ENCODE measurements at regions not wholly inside any gene's neighbourhood (a gene's known extent, or its start where the extent isn't known, plus 50 kb on each side); places are given as distances from the start of the nearest gene placed in this dataset.

DNA sequence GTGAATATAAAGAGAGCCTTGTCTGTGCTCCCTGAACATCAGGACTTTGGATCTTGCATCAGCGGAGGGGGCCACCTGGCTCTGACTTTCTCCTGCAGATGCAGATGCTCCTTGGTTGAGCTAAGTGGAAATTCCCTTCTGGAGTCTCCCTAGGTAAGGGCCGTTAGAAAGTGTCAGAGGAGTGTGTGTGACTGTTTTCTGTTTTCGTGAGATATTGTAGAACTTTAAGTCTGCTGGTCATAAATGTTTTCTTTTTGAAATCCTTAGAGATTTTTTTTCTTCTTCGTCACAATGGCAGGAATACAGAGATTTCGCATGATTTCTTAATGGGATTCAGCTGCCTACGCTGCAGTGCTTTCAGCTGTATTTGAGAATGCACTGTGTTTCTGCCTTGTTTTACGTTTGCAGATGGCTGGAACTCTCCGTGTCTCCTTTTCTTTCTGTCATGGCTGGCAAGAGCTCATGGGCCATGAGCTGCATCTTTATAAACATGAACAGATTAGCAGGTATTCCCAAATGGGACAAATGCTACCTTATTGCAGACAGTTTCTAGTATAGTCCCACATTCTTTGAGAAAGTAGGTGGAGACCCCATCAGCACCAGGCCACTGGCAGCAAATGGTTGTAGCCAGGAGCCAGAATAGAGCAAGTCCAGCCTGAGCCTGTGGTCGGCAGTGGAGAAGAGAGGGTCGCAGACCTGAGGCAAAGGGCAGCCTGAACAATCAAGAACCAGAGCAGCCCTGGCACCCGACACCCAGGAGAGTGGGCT, 76.2 kb upstream of the FRMD6 start:
- no peak for DNase-seq (ENCODE audit: low read depth)
- no peak overlapping the region for H3K4me3 ChIP-seq (ENCODE audit: low read length)
- TF ChIP-seq, protein P1, sequence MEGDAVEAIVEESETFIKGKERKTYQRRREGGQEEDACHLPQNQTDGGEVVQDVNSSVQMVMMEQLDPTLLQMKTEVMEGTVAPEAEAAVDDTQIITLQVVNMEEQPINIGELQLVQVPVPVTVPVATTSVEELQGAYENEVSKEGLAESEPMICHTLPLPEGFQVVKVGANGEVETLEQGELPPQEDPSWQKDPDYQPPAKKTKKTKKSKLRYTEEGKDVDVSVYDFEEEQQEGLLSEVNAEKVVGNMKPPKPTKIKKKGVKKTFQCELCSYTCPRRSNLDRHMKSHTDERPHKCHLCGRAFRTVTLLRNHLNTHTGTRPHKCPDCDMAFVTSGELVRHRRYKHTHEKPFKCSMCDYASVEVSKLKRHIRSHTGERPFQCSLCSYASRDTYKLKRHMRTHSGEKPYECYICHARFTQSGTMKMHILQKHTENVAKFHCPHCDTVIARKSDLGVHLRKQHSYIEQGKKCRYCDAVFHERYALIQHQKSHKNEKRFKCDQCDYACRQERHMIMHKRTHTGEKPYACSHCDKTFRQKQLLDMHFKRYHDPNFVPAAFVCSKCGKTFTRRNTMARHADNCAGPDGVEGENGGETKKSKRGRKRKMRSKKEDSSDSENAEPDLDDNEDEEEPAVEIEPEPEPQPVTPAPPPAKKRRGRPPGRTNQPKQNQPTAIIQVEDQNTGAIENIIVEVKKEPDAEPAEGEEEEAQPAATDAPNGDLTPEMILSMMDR (IDR thresholded peaks at IDR 0.05; ENCODE audit: insufficient read depth, low read depth, low read length, missing control alignments): no peak

DNA sequence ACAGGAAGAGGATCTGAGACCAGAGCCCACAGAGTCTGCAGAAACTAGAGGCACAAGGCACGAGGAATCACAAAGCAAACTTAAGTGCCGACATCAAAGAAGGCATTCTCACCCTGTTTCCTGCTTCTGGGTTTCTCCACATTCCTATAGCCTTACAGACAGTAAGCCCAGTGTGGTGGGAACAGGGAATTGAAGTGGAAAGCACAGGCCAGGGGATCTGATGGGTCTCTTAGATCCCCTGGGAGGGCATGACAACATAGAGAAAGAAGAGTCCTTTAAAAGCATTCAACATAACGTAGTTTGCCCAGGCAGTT, 75.6 kb upstream of the FRMD6 start:
- no peak overlapping the region for H3K4me3 ChIP-seq (ENCODE audit: low read length)
- no peak for DNase-seq (ENCODE audit: low read depth)
- TF ChIP-seq, protein P1 (IDR thresholded peaks at IDR 0.05; ENCODE audit: insufficient read depth, low read depth, low read length, missing control alignments): no peak

DNA sequence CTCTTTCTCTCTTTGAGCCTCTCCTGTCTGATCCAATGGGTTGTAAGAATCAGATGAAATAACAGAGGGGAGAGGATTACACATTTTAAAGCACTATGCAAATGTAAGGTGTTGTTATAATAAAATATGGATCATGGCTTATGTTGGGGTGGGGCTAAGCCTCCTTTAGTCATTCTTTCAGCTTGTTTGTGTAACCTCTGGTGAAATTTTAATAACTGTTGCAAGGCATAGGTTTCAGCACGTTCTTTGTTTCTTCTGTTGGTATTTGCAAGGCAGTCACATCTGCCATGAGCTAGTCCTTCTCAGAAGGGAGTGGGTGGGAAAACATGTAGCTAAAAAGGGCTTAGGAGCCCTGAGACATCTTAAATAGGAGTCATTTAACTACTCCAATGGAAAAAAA, 74.8 kb upstream of the FRMD6 start:
- H3K4me3 ChIP-seq (ENCODE audit: low read length): no peak overlapping the region
- TF ChIP-seq, protein P1 (IDR thresholded peaks at IDR 0.05; ENCODE audit: insufficient read depth, low read depth, low read length, missing control alignments): no peak
- DNase-seq (ENCODE audit: low read depth): peak; percentile 85

DNA sequence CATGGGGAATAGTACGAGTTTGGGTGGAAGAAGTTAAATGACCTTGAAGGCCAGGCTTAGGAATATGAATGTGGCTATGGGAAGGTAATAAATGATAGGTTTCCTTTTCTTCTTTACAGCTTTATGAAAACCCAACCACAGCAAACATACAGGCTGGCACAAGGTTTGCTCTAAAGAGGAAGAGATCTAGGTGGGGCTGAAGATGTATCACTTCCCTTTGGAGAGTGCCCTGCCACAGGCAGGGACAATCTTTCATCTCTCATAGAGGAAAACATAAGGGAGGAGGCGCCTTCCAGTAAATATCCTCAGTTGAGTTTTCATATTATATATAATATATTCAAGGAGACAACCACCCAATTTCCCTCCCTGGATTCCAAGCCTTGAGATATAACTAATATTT, 72.9 kb upstream of the FRMD6 start:
- TF ChIP-seq, protein P1 (IDR thresholded peaks at IDR 0.05; ENCODE audit: insufficient read depth, low read depth, low read length, missing control alignments): no peak
- no peak overlapping the region for H3K4me3 ChIP-seq (ENCODE audit: low read length)
- no peak for DNase-seq (ENCODE audit: low read depth)

DNA sequence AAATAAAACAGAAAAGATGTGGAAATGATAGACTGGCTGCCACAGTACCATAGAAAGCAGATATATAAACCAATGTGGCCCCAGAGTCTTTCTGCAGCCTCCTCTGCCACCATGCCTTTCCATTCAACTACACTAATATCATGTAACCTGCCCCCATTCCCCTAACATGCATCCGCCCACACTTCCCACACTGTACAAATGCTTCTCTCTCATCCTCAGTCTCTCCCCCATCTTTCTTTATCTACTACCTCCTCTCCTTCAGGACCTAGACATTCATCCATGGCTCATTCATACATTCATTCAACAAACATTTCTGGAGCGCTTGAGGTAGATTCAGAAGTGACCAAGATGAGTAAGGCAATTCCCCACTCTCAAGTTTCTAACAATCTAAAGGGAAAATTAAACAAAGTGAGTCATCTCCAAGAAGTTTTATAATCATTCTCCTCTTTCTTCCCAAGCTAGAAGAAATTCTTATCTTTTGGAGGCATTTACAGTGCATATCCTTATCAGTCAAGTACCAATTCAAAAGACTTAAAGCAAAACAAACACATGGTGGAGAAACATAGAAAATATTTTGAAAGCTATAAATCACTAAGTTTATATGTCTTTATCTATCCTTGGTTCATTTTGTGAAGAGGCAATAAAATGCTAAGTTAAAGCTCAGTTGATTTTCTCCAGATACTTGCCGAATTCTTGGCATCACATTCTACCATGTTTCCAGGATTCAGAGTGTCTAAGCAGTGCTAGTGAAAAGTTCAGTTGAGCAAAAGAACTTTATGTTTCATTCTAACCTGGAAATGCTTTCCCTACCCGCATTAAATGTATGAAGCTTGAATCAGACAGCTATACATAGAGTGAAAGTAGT, 70.5 kb upstream of the FRMD6 start:
- no peak overlapping the region for H3K4me3 ChIP-seq (ENCODE audit: low read length)
- peak; percentile 71 for DNase-seq (ENCODE audit: low read depth)
- TF ChIP-seq, protein P1 (IDR thresholded peaks at IDR 0.05; ENCODE audit: insufficient read depth, low read depth, low read length, missing control alignments): no peak

DNA sequence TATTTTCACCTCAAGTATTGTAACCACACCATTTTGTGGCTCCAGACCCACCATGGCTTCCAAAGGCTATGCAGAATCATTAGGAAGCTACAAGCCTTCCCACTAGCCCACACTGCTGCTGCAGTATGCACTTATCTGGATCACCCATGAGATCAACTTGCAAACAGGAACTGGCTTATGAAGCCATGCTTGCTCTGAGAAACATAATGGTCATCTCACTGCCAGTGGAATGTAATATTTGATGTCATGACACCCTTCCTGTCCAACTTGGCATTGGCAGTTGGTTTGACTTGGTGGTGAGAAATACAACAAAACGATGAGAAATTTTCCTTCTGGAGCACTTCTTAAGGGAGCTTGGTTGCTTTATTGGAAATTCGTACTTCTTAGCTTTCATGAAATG, 69.3 kb upstream of the FRMD6 start:
- H3K4me3 ChIP-seq (ENCODE audit: low read length): no peak overlapping the region
- no peak for DNase-seq (ENCODE audit: low read depth)
- TF ChIP-seq, protein P1 (IDR thresholded peaks at IDR 0.05; ENCODE audit: insufficient read depth, low read depth, low read length, missing control alignments): no peak

Data from epithelial cell of esophagus (primary cell).